ENCODE measurements at regions not wholly inside any gene's neighbourhood (a gene's known extent, or its start where the extent isn't known, plus 50 kb on each side); places are given as distances from the start of the nearest gene placed in this dataset.

DNA sequence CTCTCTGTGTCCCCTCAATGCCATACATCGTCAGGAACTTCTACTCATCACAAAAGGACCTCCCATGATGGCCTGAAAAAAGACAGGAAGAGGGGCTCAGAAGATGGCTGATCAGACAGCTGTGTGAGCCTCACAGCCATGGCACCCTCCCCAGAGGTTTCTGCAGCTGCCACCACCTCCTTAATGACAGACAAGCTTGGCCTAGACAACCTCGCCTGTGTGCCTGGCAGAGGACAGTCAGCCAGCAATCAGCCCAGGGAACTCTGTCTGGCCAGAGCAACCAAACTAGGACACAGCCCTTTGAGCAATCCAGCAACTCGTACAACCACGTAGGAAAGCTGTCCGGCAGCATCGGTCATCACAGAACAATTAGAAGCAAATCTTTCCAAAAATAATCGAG, 54.2 kb upstream of the MED9 start:
- no peak overlapping the region for H2BK5ac ChIP-seq (ENCODE audit: low read length)
- no peak overlapping the region for H3K4ac ChIP-seq (ENCODE audit: low read depth, low read length)
- no peak overlapping the region for H3K27ac ChIP-seq (ENCODE audit: low read depth, low read length)
- no CpG with 5 or more reads among the region's 7 CpGs for WGBS (ENCODE audit: extremely low coverage, insufficient coverage, low lambda C conversion rate)
- H3K27me3 ChIP-seq (ENCODE audit: insufficient read depth, low read length, poor library complexity): no peaks in the 10 kb centered on the region
- H4K8ac ChIP-seq (ENCODE audit: low read depth, low read length): no peak overlapping the region
- no peaks in the 10 kb centered on the region for H3K4me1 ChIP-seq (ENCODE audit: control insufficient read depth, low read depth, low read length)
- no peak overlapping the region for H3K18ac ChIP-seq (ENCODE audit: low read length)
- no peak overlapping the region for H3K4me3 ChIP-seq (ENCODE audit: low read length)
- H3K36me3 ChIP-seq (ENCODE audit: control insufficient read depth, insufficient read depth, low read length): no peaks in the 10 kb centered on the region
- H3K23ac ChIP-seq (ENCODE audit: low read length): no peak overlapping the region
- DNase-seq: no peak
- no peaks in the 10 kb centered on the region for H3K79me2 ChIP-seq (ENCODE audit: control insufficient read depth, insufficient read depth, low read length)
- H3K79me1 ChIP-seq (ENCODE audit: low read length): no peaks in the 10 kb centered on the region
- no peak overlapping the region for H2BK15ac ChIP-seq (replicated peaks; ENCODE audit: low read depth)
- H3K9ac ChIP-seq (ENCODE audit: low read length): no peak overlapping the region
- no peak overlapping the region for H3K4me2 ChIP-seq (ENCODE audit: low read length)
- H2AK5ac ChIP-seq (ENCODE audit: low read length): no peak overlapping the region
- no peak overlapping the region for H2BK120ac ChIP-seq (ENCODE audit: low read depth, low read length)
- H4K5ac ChIP-seq (ENCODE audit: low read length): no peak overlapping the region
- no peak overlapping the region for H3K56ac ChIP-seq (ENCODE audit: low read length)

DNA sequence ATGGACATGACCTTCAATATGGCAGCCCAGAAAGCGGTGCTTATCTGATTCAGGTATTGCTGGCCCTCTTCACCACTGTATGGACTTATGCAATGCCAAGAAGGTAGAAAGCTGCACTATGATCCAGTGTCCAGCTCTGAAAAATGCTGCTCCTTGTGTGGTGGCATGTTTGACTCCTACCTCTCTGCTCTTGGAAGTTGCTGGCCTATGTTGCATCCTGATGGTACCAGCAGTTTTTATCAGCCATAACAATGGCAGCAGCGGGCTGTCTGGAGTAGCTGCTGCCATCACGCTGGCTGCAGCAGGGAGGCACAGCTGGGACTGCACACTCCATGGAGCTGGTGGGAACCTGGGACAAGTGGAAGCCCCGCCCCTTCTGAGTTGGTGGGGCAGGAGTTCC, 53.1 kb upstream of the MED9 start:
- no peak overlapping the region for H3K18ac ChIP-seq (ENCODE audit: low read length)

DNA sequence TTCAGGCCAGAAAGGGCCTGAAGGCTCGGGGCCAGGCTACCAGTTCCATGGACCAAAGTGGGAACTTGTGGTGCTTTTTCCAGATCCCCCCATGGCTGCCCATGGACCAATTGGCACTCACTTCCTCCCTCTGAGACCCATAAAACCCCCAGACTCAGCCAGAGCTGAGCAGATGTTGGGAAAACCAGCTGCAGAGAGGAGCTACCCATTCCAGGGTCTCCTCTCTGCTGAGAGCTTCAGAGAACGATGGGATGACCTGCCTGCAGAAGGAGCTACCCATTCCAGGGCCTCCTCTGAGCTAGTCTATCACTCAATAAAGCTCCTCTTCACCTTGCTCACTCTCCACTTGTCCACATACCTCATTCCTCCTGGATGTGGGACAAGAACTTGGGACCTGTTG, 52.2 kb upstream of the MED9 start:
- Histone ChIP-seq H3K18ac (ENCODE audit: low read length) (no peak overlapping the region), H3K9ac (ENCODE audit: low read length) (no peak overlapping the region), H2AK5ac (ENCODE audit: low read length) (no peak overlapping the region), H3K4ac (ENCODE audit: low read depth, low read length) (no peak overlapping the region), H3K79me2 (ENCODE audit: control insufficient read depth, insufficient read depth, low read length) (no peaks in the 10 kb centered on the region), H4K8ac (ENCODE audit: low read depth, low read length) (no peak overlapping the region), H2BK5ac (ENCODE audit: low read length) (no peak overlapping the region), H3K27me3 (ENCODE audit: insufficient read depth, low read length, poor library complexity) (no peaks in the 10 kb centered on the region), H2BK120ac (ENCODE audit: low read depth, low read length) (no peak overlapping the region), H4K5ac (ENCODE audit: low read length) (no peak overlapping the region), H3K4me1 (ENCODE audit: control insufficient read depth, low read depth, low read length) (no peaks in the 10 kb centered on the region), H2BK15ac (replicated peaks; ENCODE audit: low read depth) (no peak overlapping the region), H3K23ac (ENCODE audit: low read length) (no peak overlapping the region), H3K79me1 (ENCODE audit: low read length) (no peaks in the 10 kb centered on the region), H3K56ac (ENCODE audit: low read length) (no peak overlapping the region), H3K27ac (ENCODE audit: low read depth, low read length) (no peak overlapping the region), H3K4me3 (ENCODE audit: low read length) (no peak overlapping the region), H3K4me2 (ENCODE audit: low read length) (no peak overlapping the region), H3K36me3 (ENCODE audit: control insufficient read depth, insufficient read depth, low read length) (no peaks in the 10 kb centered on the region)
- no CpG with 5 or more reads among the region's 2 CpGs for WGBS (ENCODE audit: extremely low coverage, insufficient coverage, low lambda C conversion rate)
- DNase-seq: no peak

More for the DNA sequence above, 53.1 kb upstream of the MED9 start:
- WGBS (ENCODE audit: extremely low coverage, insufficient coverage, low lambda C conversion rate): no CpG with 5 or more reads among the region's 4 CpGs
- Histone ChIP-seq H2AK5ac (ENCODE audit: low read length) (no peak overlapping the region), H4K5ac (ENCODE audit: low read length) (no peak overlapping the region), H3K79me1 (ENCODE audit: low read length) (no peaks in the 10 kb centered on the region), H3K56ac (ENCODE audit: low read length) (no peak overlapping the region), H2BK5ac (ENCODE audit: low read length) (no peak overlapping the region), H3K27ac (ENCODE audit: low read depth, low read length) (no peak overlapping the region), H3K36me3 (ENCODE audit: control insufficient read depth, insufficient read depth, low read length) (no peaks in the 10 kb centered on the region), H2BK15ac (replicated peaks; ENCODE audit: low read depth) (no peak overlapping the region), H3K4me1 (ENCODE audit: control insufficient read depth, low read depth, low read length) (no peaks in the 10 kb centered on the region), H3K79me2 (ENCODE audit: control insufficient read depth, insufficient read depth, low read length) (no peaks in the 10 kb centered on the region), H3K4ac (ENCODE audit: low read depth, low read length) (no peak overlapping the region), H3K4me2 (ENCODE audit: low read length) (no peak overlapping the region), H3K27me3 (ENCODE audit: insufficient read depth, low read length, poor library complexity) (no peaks in the 10 kb centered on the region), H3K23ac (ENCODE audit: low read length) (no peak overlapping the region), H3K9ac (ENCODE audit: low read length) (no peak overlapping the region), H2BK120ac (ENCODE audit: low read depth, low read length) (no peak overlapping the region), H3K4me3 (ENCODE audit: low read length) (no peak overlapping the region), H4K8ac (ENCODE audit: low read depth, low read length) (no peak overlapping the region)
- no peak for DNase-seq

DNA sequence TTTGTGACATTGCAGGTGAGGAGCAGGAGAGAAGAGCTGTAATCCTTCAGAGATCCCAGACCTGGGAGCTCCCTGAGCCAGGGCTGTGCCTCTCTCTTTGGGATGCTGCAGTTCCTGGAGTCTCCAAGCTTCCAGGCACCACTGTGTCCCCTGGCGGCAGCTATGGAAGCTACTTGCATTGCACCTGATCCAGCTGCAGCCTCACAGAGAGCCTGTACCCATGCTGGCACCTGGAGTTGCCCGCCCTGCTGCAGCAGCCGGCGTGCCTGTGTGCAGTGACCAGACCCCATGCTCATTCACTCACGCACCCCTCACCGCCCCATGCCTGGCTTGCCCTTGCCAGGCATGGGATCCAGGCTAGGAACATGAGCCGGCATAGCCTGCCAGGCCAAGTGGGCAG, 51.8 kb upstream of the MED9 start:
- Histone ChIP-seq H3K79me2 (ENCODE audit: control insufficient read depth, insufficient read depth, low read length) (no peaks in the 10 kb centered on the region), H3K9ac (ENCODE audit: low read length) (no peak overlapping the region), H3K79me1 (ENCODE audit: low read length) (no peaks in the 10 kb centered on the region), H3K36me3 (ENCODE audit: control insufficient read depth, insufficient read depth, low read length) (no peaks in the 10 kb centered on the region), H3K27ac (ENCODE audit: low read depth, low read length) (no peak overlapping the region), H2BK120ac (ENCODE audit: low read depth, low read length) (no peak overlapping the region), H4K5ac (ENCODE audit: low read length) (no peak overlapping the region), H3K4me1 (ENCODE audit: control insufficient read depth, low read depth, low read length) (no peaks in the 10 kb centered on the region), H3K27me3 (ENCODE audit: insufficient read depth, low read length, poor library complexity) (no peaks in the 10 kb centered on the region), H2BK15ac (replicated peaks; ENCODE audit: low read depth) (no peak overlapping the region), H3K18ac (ENCODE audit: low read length) (no peak overlapping the region), H3K4ac (ENCODE audit: low read depth, low read length) (no peak overlapping the region), H3K23ac (ENCODE audit: low read length) (no peak overlapping the region), H3K4me3 (ENCODE audit: low read length) (no peak overlapping the region), H2BK5ac (ENCODE audit: low read length) (no peak overlapping the region), H3K4me2 (ENCODE audit: low read length) (no peak overlapping the region), H4K8ac (ENCODE audit: low read depth, low read length) (no peak overlapping the region), H3K56ac (ENCODE audit: low read length) (no peak overlapping the region), H2AK5ac (ENCODE audit: low read length) (no peak overlapping the region)
- WGBS (ENCODE audit: extremely low coverage, insufficient coverage, low lambda C conversion rate): no CpG with 5 or more reads among the region's 7 CpGs
- no peak for DNase-seq

DNA sequence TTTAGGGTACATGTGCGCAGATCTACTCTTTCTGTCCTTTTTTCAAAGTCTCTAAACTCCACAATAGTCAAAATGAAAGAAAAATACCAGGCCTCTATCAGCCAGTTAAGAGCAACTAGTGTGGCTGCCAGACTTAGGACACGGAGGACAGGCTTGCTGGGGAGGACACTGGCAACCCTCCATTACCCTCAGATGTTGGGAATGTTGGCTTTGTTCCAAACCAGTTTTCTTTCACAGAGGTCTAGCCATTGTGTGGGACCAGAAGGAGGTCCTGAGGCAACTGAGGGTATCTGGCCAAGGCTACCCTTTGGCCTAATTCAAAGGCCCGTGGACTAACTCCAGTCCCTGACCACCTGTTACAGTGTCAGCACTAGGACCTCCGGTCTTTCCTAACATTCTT, 51.2 kb upstream of the MED9 start:
- no peak overlapping the region for H3K56ac ChIP-seq (ENCODE audit: low read length)
- H3K4me1 ChIP-seq (ENCODE audit: control insufficient read depth, low read depth, low read length): no peaks in the 10 kb centered on the region
- H3K79me2 ChIP-seq (ENCODE audit: control insufficient read depth, insufficient read depth, low read length): no peaks in the 10 kb centered on the region
- no peak overlapping the region for H3K9ac ChIP-seq (ENCODE audit: low read length)
- no peak overlapping the region for H3K27ac ChIP-seq (ENCODE audit: low read depth, low read length)
- no CpG with 5 or more reads among the region's 4 CpGs for WGBS (ENCODE audit: extremely low coverage, insufficient coverage, low lambda C conversion rate)
- no peaks in the 10 kb centered on the region for H3K27me3 ChIP-seq (ENCODE audit: insufficient read depth, low read length, poor library complexity)
- H2BK15ac ChIP-seq (replicated peaks; ENCODE audit: low read depth): no peak overlapping the region
- no peak overlapping the region for H2AK5ac ChIP-seq (ENCODE audit: low read length)
- no peak overlapping the region for H3K23ac ChIP-seq (ENCODE audit: low read length)
- H2BK5ac ChIP-seq (ENCODE audit: low read length): no peak overlapping the region
- H3K4me2 ChIP-seq (ENCODE audit: low read length): no peak overlapping the region
- H4K8ac ChIP-seq (ENCODE audit: low read depth, low read length): no peak overlapping the region
- H3K18ac ChIP-seq (ENCODE audit: low read length): no peak overlapping the region
- no peaks in the 10 kb centered on the region for H3K36me3 ChIP-seq (ENCODE audit: control insufficient read depth, insufficient read depth, low read length)
- no peak overlapping the region for H3K4me3 ChIP-seq (ENCODE audit: low read length)
- H4K5ac ChIP-seq (ENCODE audit: low read length): no peak overlapping the region
- no peak overlapping the region for H2BK120ac ChIP-seq (ENCODE audit: low read depth, low read length)
- H3K4ac ChIP-seq (ENCODE audit: low read depth, low read length): no peak overlapping the region
- DNase-seq: no peak
- no peaks in the 10 kb centered on the region for H3K79me1 ChIP-seq (ENCODE audit: low read length)

DNA sequence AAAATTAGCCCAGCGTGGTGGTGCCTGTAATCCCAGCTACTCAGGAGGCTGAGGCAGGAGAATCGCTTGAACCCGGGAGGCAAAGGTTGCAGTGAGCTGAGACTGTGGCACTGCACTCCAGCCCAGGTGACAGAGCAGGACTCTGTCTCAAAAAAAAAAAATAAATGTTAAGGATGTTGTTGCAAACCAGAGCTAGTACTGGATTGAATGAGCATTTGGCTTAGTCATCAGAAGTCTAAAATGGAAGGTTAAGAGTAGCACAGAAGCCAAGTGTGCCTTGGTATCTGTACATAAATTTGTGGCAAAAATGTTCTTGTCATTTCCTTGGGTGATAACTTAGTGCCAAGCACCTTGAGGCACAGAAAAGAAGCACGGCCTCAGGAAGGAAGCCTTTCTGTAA, 50.6 kb upstream of the MED9 start:
- H3K36me3 ChIP-seq (ENCODE audit: control insufficient read depth, insufficient read depth, low read length): no peaks in the 10 kb centered on the region
- H3K79me1 ChIP-seq (ENCODE audit: low read length): no peaks in the 10 kb centered on the region
- no peak overlapping the region for H3K4ac ChIP-seq (ENCODE audit: low read depth, low read length)
- H3K23ac ChIP-seq (ENCODE audit: low read length): no peak overlapping the region
- no peak overlapping the region for H2BK5ac ChIP-seq (ENCODE audit: low read length)
- DNase-seq: no peak
- no peak overlapping the region for H2BK120ac ChIP-seq (ENCODE audit: low read depth, low read length)
- no peaks in the 10 kb centered on the region for H3K27me3 ChIP-seq (ENCODE audit: insufficient read depth, low read length, poor library complexity)
- no peaks in the 10 kb centered on the region for H3K79me2 ChIP-seq (ENCODE audit: control insufficient read depth, insufficient read depth, low read length)
- WGBS (ENCODE audit: extremely low coverage, insufficient coverage, low lambda C conversion rate): no CpG with 5 or more reads among the region's 4 CpGs
- H3K4me3 ChIP-seq (ENCODE audit: low read length): no peak overlapping the region
- H3K4me2 ChIP-seq (ENCODE audit: low read length): no peak overlapping the region
- no peak overlapping the region for H4K5ac ChIP-seq (ENCODE audit: low read length)
- H4K8ac ChIP-seq (ENCODE audit: low read depth, low read length): no peak overlapping the region
- H2AK5ac ChIP-seq (ENCODE audit: low read length): no peak overlapping the region
- H3K18ac ChIP-seq (ENCODE audit: low read length): no peak overlapping the region
- H3K27ac ChIP-seq (ENCODE audit: low read depth, low read length): no peak overlapping the region
- H3K9ac ChIP-seq (ENCODE audit: low read length): no peak overlapping the region
- H3K56ac ChIP-seq (ENCODE audit: low read length): no peak overlapping the region
- no peak overlapping the region for H2BK15ac ChIP-seq (replicated peaks; ENCODE audit: low read depth)
- H3K4me1 ChIP-seq (ENCODE audit: control insufficient read depth, low read depth, low read length): no peaks in the 10 kb centered on the region
